ENCODE measurements at regions not wholly inside any gene's neighbourhood (a gene's known extent, or its start where the extent isn't known, plus 50 kb on each side); places are given as distances from the start of the nearest gene placed in this dataset.
A peak's percentile ranks its signal among the peaks of the same experiment; 100 is the strongest.

DNA sequence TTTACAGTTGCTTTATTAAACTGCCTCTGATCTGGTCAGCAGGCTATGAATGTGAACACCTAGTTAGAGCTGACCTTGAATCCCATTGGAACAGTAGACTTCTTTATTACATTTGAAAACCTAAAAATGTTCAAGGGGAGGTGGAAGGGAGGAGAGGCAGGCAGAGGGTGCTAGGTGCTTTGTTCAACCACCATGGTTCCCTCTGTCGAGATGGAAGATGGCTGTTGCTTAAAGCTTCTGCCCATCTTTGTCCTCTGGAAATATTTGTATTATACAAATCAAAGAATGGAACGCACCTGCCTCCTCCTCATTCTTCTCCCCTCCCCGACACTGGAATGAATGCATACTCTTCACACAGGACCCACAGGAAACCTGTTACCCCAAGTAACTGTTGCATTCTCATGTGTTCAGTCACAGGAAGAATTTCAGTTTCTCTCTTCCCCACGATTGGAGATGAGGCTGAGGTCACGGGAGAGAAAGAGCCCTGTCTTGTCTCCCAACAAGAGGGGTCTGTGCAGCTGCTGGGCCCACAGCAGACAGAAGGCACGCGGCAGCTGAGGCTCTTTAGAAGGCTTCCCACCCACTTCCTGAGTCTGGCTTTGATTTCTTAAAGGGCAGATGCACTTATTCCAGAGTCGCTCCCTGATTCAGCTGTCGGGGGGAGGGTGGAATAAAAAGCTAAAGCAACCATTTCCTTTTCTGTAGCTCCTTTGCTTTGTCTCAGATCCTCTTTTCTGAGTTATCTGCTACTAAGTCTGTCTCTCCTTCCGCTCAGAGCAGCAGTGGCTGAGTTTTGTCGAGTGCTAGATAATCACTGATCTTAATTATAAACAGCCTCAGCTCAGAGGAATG, 217.9 kb upstream of the BTG1 start:
- H3K4me3 ChIP-seq = peak overlapping the region; percentile 62
- ChIA-PET POLR2A (interaction anchor here (0.7 to 4.4 kb wide), 31 partner anchors 11 to 322 kb away, joined by 3 to 40 read pairs (median 4); partner anchors contain the start of gene BTG1), SMC1A (ENCODE audit: uncharacterized antibody, unreplicated experiment) (interaction anchor here (0.6 to 5.7 kb wide), 73 partner anchors 11 to 585 kb away, joined by 3 to 78 read pairs (median 5); partner anchors contain the start of gene BTG1), RAD21 (ENCODE audit: unreplicated experiment) (interaction anchor here (0.8 to 4.8 kb wide), 51 partner anchors 35 to 982 kb away, joined by 3 to 71 read pairs (median 5); partner anchors contain the start of genes BTG1 and PLEKHG7), CTCF (interaction anchor here (0.7 to 2.6 kb wide), 32 partner anchors 15 to 584 kb away, joined by 3 to 20 read pairs (median 4); no protein-coding TSS in a partner anchor)
- H3K36me3 ChIP-seq (ENCODE audit: control insufficient read depth in 2 of 2, insufficient read depth in 2 of 2, low read length in 1 of 2) = no peaks in the 10 kb centered on the region
- ATAC-seq = peak; percentile 82
- peaks cover 17% of the 10 kb centered on the region; the same call in 1 of the 2 replicates for H3K4me1 ChIP-seq (ENCODE audit: control insufficient read depth, insufficient read depth, low read length)
- TSS peak; percentile 95 for BruUV-seq (replicated peaks)
- peak overlapping the region; percentile 90 for H3K4me2 ChIP-seq (ENCODE audit: control insufficient read depth, insufficient read depth)
- in situ Hi-C loops (cut with MboI) (no loop called here), intact Hi-C loops (cut with micrococcal nuclease; ENCODE audit: unreplicated experiment) (loop anchor here (1.0 to 5.0 kb wide), 11 partner anchors 41 to 227 kb away; partner anchors contain the start of gene BTG1)
- peaks cover 20% of the 10 kb centered on the region for H3K79me2 ChIP-seq (ENCODE audit: control insufficient read depth, insufficient read depth, low read length)
- H2AFZ ChIP-seq (ENCODE audit: control insufficient read depth, low read depth, low read length) = peak overlapping the region; percentile 45
- WGBS (ENCODE audit: insufficient coverage, insufficient replicate concordance, low lambda C conversion rate, missing lambda C conversion rate) = 0% methylated on average over 11 of the region's 11 CpGs
- peak; percentile 96 for DNase-seq (ENCODE audit: low read depth, low spot score)
- H4K20me1 ChIP-seq (ENCODE audit: control insufficient read depth, insufficient read depth) = no peaks in the 10 kb centered on the region
- H3K27ac ChIP-seq (ENCODE audit: control insufficient read depth, insufficient read depth) = peak overlapping the region; percentile 99
- H3K9me3 ChIP-seq (replicated peaks; ENCODE audit: control insufficient read depth, insufficient read depth, low read length) = peaks cover 5% of the 10 kb centered on the region
- H3K9ac ChIP-seq (ENCODE audit: control insufficient read depth, insufficient read depth, low read length) = peak overlapping the region; percentile 85
- peak; percentile 88 for FAIRE-seq
- H3K27me3 ChIP-seq (replicated peaks in 1 of 2; ENCODE audit: control insufficient read depth in 2 of 2, insufficient read depth in 2 of 2, low read length in 1 of 2) = no peaks in the 10 kb centered on the region
- TF ChIP-seq SUPT20H (IDR thresholded peaks at IDR 0.05; ENCODE audit: borderline replicate concordance, control insufficient read depth, low read depth, low read length) (no peak), TCF3 (IDR thresholded peaks at IDR 0.05; ENCODE audit: borderline replicate concordance, insufficient read depth, low read depth, low read length) (peak; percentile 82), RELA (IDR thresholded peaks at IDR 0.05; ENCODE audit: borderline replicate concordance, partially characterized antibody) (peak; percentile 47), ZNF217 (IDR thresholded peaks at IDR 0.05) (no peak), RAD21 (IDR thresholded peaks at IDR 0.05; ENCODE audit: insufficient read depth, low read depth, low read length) (peak; percentile 12; the same call in 1 of the 2 replicates), NFYA (IDR thresholded peaks at IDR 0.05; ENCODE audit: borderline replicate concordance, low read depth, low read length) (no peak), CBX5 (IDR thresholded peaks at IDR 0.05; ENCODE audit: low read depth) (peak; percentile 94; the same call in 1 of the 2 replicates), PML (IDR thresholded peaks at IDR 0.05; ENCODE audit: low read length) (peak; percentile 91), JUNB (IDR thresholded peaks at IDR 0.05) (0 out of 2 replicates have a peak, but pooled peaks have one; percentile 12), DPF2 (IDR thresholded peaks at IDR 0.05) (peak; percentile 82), SRF (IDR thresholded peaks at IDR 0.05; ENCODE audit: low read depth in 2 of 2, low read length in 2 of 2) (peak in 1 of 2 experiments; percentile 47; a peak in 1 of 4 replicates), IKZF1 (conservative IDR thresholded peaks at IDR 0.05) (peak; percentile 96), RBBP5 (conservative IDR thresholded peaks at IDR 0.05) (no peak)
- TF ChIP-seq, protein P1, sequence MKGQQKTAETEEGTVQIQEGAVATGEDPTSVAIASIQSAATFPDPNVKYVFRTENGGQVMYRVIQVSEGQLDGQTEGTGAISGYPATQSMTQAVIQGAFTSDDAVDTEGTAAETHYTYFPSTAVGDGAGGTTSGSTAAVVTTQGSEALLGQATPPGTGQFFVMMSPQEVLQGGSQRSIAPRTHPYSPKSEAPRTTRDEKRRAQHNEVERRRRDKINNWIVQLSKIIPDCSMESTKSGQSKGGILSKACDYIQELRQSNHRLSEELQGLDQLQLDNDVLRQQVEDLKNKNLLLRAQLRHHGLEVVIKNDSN (IDR thresholded peaks at IDR 0.05; ENCODE audit: borderline replicate concordance, extremely low read length, insufficient read depth, low read depth, low read length) = no peak
- TF ChIP-seq, protein P2, sequence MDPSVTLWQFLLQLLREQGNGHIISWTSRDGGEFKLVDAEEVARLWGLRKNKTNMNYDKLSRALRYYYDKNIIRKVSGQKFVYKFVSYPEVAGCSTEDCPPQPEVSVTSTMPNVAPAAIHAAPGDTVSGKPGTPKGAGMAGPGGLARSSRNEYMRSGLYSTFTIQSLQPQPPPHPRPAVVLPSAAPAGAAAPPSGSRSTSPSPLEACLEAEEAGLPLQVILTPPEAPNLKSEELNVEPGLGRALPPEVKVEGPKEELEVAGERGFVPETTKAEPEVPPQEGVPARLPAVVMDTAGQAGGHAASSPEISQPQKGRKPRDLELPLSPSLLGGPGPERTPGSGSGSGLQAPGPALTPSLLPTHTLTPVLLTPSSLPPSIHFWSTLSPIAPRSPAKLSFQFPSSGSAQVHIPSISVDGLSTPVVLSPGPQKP (IDR thresholded peaks at IDR 0.05; ENCODE audit: low read depth, low read length) = no peak
- TF ChIP-seq, protein P3, sequence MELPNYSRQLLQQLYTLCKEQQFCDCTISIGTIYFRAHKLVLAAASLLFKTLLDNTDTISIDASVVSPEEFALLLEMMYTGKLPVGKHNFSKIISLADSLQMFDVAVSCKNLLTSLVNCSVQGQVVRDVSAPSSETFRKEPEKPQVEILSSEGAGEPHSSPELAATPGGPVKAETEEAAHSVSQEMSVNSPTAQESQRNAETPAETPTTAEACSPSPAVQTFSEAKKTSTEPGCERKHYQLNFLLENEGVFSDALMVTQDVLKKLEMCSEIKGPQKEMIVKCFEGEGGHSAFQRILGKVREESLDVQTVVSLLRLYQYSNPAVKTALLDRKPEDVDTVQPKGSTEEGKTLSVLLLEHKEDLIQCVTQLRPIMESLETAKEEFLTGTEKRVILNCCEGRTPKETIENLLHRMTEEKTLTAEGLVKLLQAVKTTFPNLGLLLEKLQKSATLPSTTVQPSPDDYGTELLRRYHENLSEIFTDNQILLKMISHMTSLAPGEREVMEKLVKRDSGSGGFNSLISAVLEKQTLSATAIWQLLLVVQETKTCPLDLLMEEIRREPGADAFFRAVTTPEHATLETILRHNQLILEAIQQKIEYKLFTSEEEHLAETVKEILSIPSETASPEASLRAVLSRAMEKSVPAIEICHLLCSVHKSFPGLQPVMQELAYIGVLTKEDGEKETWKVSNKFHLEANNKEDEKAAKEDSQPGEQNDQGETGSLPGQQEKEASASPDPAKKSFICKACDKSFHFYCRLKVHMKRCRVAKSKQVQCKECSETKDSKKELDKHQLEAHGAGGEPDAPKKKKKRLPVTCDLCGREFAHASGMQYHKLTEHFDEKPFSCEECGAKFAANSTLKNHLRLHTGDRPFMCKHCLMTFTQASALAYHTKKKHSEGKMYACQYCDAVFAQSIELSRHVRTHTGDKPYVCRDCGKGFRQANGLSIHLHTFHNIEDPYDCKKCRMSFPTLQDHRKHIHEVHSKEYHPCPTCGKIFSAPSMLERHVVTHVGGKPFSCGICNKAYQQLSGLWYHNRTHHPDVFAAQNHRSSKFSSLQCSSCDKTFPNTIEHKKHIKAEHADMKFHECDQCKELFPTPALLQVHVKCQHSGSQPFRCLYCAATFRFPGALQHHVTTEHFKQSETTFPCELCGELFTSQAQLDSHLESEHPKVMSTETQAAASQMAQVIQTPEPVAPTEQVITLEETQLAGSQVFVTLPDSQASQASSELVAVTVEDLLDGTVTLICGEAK (IDR thresholded peaks at IDR 0.05; ENCODE audit: borderline replicate concordance) = no peak; the same call in 1 of the 2 replicates

All from GM12878 (cell line).